ENCODE measurements at regions not wholly inside any gene's neighbourhood (a gene's known extent, or its start where the extent isn't known, plus 50 kb on each side); places are given as distances from the start of the nearest gene placed in this dataset.
"Not testable (repeated sequence)": the region's sequence is repeated elsewhere in the genome, so short reads cannot be mapped to it uniquely, and the experiment has no call there.

DNA sequence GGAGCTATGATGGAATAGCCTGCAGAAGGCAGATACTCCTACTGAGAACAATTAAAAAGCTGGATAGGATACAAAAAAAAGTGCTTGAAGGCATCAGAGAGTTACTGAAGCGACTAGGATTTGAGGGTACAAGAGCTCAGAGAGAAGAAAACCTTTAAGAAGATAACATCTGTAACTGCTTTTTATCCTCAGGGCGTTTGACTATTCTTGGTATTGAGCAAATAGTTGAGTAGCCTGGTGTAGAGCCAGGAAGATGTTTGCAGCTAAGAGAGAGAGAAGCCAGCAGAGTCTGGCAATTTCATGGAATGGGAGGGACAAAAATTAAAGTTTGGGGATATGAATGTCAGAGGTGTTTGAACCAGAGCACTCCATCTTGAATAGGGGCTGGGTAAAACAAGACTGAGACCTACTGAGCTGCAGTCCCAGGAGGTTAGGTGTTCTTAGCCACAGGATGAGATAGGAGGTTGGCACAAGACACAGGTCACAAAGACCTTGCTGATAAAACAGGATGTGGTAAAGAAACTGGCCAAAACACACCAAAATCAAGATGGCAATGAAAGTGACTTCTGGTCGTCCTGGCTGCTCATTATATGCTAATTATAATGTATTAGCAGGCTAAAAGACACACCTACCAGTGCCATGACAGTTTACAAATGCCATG lies 428.8 kb downstream of the SH2D4B start:
- no peaks in the 10 kb centered on the region for H3K9me2 ChIP-seq
- 5% methylated on average over 3 of the region's 3 CpGs for WGBS (ENCODE audit: low lambda C conversion rate)
- H3K79me2 ChIP-seq (ENCODE audit: insufficient read depth), result no peaks in the 10 kb centered on the region
- H3K9ac ChIP-seq, result no peak overlapping the region
- no peak overlapping the region for H3K27ac ChIP-seq (ENCODE audit: low read depth in 2 of 2, low read length in 1 of 2)
- no peak overlapping the region for H2AFZ ChIP-seq (ENCODE audit: low read depth)
- H3K4me2 ChIP-seq, result no peak overlapping the region
- H3K4me1 ChIP-seq (ENCODE audit: control insufficient read depth in 1 of 2, insufficient read depth in 2 of 2, low read depth in 1 of 2, low read length in 1 of 2), result no peaks in the 10 kb centered on the region
- ChIA-PET CTCF (interaction anchor here (0.5 to 0.6 kb wide), 2 partner anchors 54 to 128 kb away, joined by 3 read pairs; no protein-coding TSS in a partner anchor), POLR2A (no interaction called here)
- H3K36me3 ChIP-seq (replicated peaks in 1 of 2; ENCODE audit: control insufficient read depth in 1 of 2, insufficient read depth in 2 of 2, low read length in 1 of 2), result no peaks in the 10 kb centered on the region
- no peaks in the 10 kb centered on the region for H3K27me3 ChIP-seq (ENCODE audit: insufficient read depth)
- no peaks in the 10 kb centered on the region for H4K20me1 ChIP-seq (ENCODE audit: insufficient read depth)
- no peaks in the 10 kb centered on the region for H3F3A ChIP-seq (replicated peaks; ENCODE audit: insufficient read depth)
- no peak for TF ChIP-seq RXRA (IDR thresholded peaks at IDR 0.05; ENCODE audit: borderline replicate concordance, low read depth)
- TF ChIP-seq, protein P1, sequence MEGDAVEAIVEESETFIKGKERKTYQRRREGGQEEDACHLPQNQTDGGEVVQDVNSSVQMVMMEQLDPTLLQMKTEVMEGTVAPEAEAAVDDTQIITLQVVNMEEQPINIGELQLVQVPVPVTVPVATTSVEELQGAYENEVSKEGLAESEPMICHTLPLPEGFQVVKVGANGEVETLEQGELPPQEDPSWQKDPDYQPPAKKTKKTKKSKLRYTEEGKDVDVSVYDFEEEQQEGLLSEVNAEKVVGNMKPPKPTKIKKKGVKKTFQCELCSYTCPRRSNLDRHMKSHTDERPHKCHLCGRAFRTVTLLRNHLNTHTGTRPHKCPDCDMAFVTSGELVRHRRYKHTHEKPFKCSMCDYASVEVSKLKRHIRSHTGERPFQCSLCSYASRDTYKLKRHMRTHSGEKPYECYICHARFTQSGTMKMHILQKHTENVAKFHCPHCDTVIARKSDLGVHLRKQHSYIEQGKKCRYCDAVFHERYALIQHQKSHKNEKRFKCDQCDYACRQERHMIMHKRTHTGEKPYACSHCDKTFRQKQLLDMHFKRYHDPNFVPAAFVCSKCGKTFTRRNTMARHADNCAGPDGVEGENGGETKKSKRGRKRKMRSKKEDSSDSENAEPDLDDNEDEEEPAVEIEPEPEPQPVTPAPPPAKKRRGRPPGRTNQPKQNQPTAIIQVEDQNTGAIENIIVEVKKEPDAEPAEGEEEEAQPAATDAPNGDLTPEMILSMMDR (IDR thresholded peaks at IDR 0.05), result no peak
- TF ChIP-seq NFIC (IDR thresholded peaks at IDR 0.05; ENCODE audit: borderline replicate concordance), result no peak
- TF ChIP-seq RAD21 (IDR thresholded peaks at IDR 0.05; ENCODE audit: low read length), result no peak
- H3K4me3 ChIP-seq (ENCODE audit: low read depth in 2 of 2, low read length in 1 of 2), result no peak overlapping the region
- no peaks in the 10 kb centered on the region for H3K9me3 ChIP-seq
- DNase-seq, result no peak

DNA sequence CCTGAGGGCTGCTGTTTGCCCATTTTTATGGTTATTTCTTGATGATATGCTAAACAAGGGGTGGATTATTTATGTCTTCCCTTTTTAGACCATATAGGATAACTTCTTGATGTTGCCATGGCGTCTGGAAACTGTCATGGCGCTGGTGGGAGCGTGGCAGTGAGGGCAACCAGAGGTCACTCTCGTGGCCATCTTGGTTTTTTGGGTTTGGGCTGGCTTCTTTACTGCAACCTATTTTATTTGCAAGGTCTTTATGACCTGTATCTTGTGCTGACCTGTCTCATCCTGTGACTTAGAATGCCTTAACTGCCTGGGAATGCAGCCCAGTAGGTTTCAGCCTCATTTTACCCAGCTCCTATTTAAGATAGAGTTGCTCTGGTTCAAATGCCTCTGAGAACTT lies 429.7 kb downstream of the SH2D4B start:
- H3F3A ChIP-seq (replicated peaks; ENCODE audit: insufficient read depth); H3K4me1 ChIP-seq (ENCODE audit: control insufficient read depth in 1 of 2, insufficient read depth in 2 of 2, low read depth in 1 of 2, low read length in 1 of 2); POLR2A ChIA-PET; H3K27ac ChIP-seq (ENCODE audit: low read depth in 2 of 2, low read length in 1 of 2); H3K9me3 ChIP-seq; H3K36me3 ChIP-seq (replicated peaks in 1 of 2; ENCODE audit: control insufficient read depth in 1 of 2, insufficient read depth in 2 of 2, low read length in 1 of 2); H3K79me2 ChIP-seq (ENCODE audit: insufficient read depth); DNase-seq; H3K4me3 ChIP-seq (ENCODE audit: low read depth in 2 of 2, low read length in 1 of 2); H3K27me3 ChIP-seq (ENCODE audit: insufficient read depth); CTCF ChIA-PET; H2AFZ ChIP-seq (ENCODE audit: low read depth); H3K4me2 ChIP-seq; H4K20me1 ChIP-seq (ENCODE audit: insufficient read depth); H3K9ac ChIP-seq; H3K9me2 ChIP-seq: not testable (repeated sequence)
- 15% methylated on average over 4 of the region's 4 CpGs for WGBS (ENCODE audit: low lambda C conversion rate)

DNA sequence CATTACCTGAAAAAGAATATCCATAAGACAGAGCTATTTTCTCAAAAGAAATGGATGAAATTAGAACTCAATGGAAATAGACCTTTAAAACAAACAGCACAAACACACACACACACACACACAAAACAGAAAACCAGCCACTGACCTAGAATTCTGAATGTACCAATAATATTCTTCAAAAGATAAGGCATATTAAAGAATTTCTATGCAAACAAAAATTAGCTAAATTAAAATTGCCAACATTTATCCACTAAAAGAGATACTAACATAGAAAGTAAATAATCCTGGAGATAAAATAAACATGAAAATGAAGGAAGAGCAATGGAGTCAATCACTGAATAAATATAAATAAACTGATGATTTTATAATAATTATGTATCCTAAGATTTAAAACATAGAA lies 431.2 kb downstream of the SH2D4B start:
- Histone ChIP-seq H3K27ac (ENCODE audit: low read depth in 2 of 2, low read length in 1 of 2) (no peak overlapping the region), H3F3A (replicated peaks; ENCODE audit: insufficient read depth) (no peaks in the 10 kb centered on the region), H3K4me2 (no peak overlapping the region), H3K9ac (no peak overlapping the region), H3K9me2 (no peaks in the 10 kb centered on the region), H3K27me3 (ENCODE audit: insufficient read depth) (no peaks in the 10 kb centered on the region), H2AFZ (ENCODE audit: low read depth) (no peak overlapping the region), H3K4me1 (ENCODE audit: control insufficient read depth in 1 of 2, insufficient read depth in 2 of 2, low read depth in 1 of 2, low read length in 1 of 2) (no peaks in the 10 kb centered on the region), H3K9me3 (no peaks in the 10 kb centered on the region), H3K36me3 (replicated peaks in 1 of 2; ENCODE audit: control insufficient read depth in 1 of 2, insufficient read depth in 2 of 2, low read length in 1 of 2) (no peaks in the 10 kb centered on the region), H3K4me3 (ENCODE audit: low read depth in 2 of 2, low read length in 1 of 2) (no peak overlapping the region), H4K20me1 (ENCODE audit: insufficient read depth) (no peaks in the 10 kb centered on the region), H3K79me2 (ENCODE audit: insufficient read depth) (no peaks in the 10 kb centered on the region)
- DNase-seq, result no peak
- CTCF ChIA-PET, result interaction anchor here (1.4 kb wide), 1 partner anchor 44 kb away, joined by 5 read pairs; no protein-coding TSS in a partner anchor
- POLR2A ChIA-PET, result no interaction called here
- TF ChIP-seq TAF1 (IDR thresholded peaks at IDR 0.05; ENCODE audit: borderline replicate concordance, low read depth, low read length) (no peak), GABPA (IDR thresholded peaks at IDR 0.05; ENCODE audit: low read depth) (no peak), TEAD4 (IDR thresholded peaks at IDR 0.05; ENCODE audit: borderline replicate concordance, insufficient read depth) (no peak), EP300 (IDR thresholded peaks at IDR 0.05; ENCODE audit: borderline replicate concordance in 1 of 2, low read depth in 1 of 2, low read length in 1 of 2) (no peak), SIN3A (IDR thresholded peaks at IDR 0.05; ENCODE audit: borderline replicate concordance, low read depth, low read length) (no peak), FOSL2 (IDR thresholded peaks at IDR 0.05; ENCODE audit: borderline replicate concordance, low read depth) (no peak), SMC3 (IDR thresholded peaks at IDR 0.05; ENCODE audit: low read depth, low read length) (no peak), YY1 (IDR thresholded peaks at IDR 0.05; ENCODE audit: low read depth) (no peak)
- TF ChIP-seq, protein P2, sequence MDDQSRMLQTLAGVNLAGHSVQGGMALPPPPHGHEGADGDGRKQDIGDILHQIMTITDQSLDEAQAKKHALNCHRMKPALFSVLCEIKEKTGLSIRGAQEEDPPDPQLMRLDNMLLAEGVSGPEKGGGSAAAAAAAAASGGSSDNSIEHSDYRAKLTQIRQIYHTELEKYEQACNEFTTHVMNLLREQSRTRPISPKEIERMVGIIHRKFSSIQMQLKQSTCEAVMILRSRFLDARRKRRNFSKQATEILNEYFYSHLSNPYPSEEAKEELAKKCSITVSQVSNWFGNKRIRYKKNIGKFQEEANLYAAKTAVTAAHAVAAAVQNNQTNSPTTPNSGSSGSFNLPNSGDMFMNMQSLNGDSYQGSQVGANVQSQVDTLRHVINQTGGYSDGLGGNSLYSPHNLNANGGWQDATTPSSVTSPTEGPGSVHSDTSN (IDR thresholded peaks at IDR 0.05), result no peak
- TF ChIP-seq, protein P1 (IDR thresholded peaks at IDR 0.05), result no peak
